CD4-positive, alpha-beta T cell (primary cell): ENCODE measurements at regions not wholly inside any gene's neighbourhood (a gene's known extent, or its start where the extent isn't known, plus 50 kb on each side); places are given as distances from the start of the nearest gene placed in this dataset.

Experiments
- ATAC-seq: fragments of 200-7000 bp; cut with Tn5 transposase; one replicate; pipeline ENCODE4 v1.10.0; 2022; ENCODE audit warnings: mild to moderate bottlenecking; ENCODE audit not compliant: poor library complexity
- CTCF ChIA-PET: fragments of 350-600 bp; sonication (Branson Sonifier 250); formaldehyde crosslinking; loops from one replicate; lab custom pipeline; 2021; ENCODE audit warnings: antibody characterized with exemption, inconsistent platforms; lab: Charles Lee
- POLR2A ChIA-PET: fragments of 350-600 bp; sonication (Branson Sonifier 250); formaldehyde crosslinking; loops from one replicate; lab custom pipeline; 2021; ENCODE audit warnings: antibody characterized with exemption, inconsistent platforms; lab: Charles Lee
- DNase-seq, 14 experiments: peaks; one replicate each; pipeline ENCODE4 v3.0.0-alpha.2; 2013 to 2020; ENCODE audit warnings: mixed read lengths in 2 of 14
- H3K27ac ChIP-seq, 2 donors: one replicate each; pipeline versions ENCODE4 v1.5.1 to v1.7.0; 2013; ENCODE audit warnings: low read length in 2 of 2, low read depth in 1 of 2, mild to moderate bottlenecking in 1 of 2
- H3K27me3 ChIP-seq, 2 experiments: 1 replicate in 1 of 2; 2 replicates in 1 of 2; pipeline versions ENCODE4 v1.6.1 to v1.7.0; 2013; ENCODE audit warnings: low read length in 2 of 2, control low read depth in 1 of 2, mild to moderate bottlenecking in 1 of 2, moderate library complexity in 1 of 2; ENCODE audit not compliant: insufficient read depth in 2 of 2, control insufficient read depth in 1 of 2
- H3K36me3 ChIP-seq: one replicate; pipeline ENCODE4 v1.6.1; 2013; ENCODE audit warnings: low read length, control low read depth; ENCODE audit not compliant: insufficient read depth
- H3K4me1 ChIP-seq: one replicate; pipeline ENCODE4 v1.6.1; 2013; ENCODE audit warnings: low read length, control low read depth; ENCODE audit not compliant: insufficient read depth
- H3K4me3 ChIP-seq: one replicate; pipeline ENCODE4 v1.5.1; 2013; ENCODE audit warnings: mild to moderate bottlenecking, low read length, moderate library complexity
- H3K9me3 ChIP-seq, 2 experiments: 1 replicate in 1 of 2; 2 replicates in 1 of 2; pipeline versions ENCODE4 v1.6.1 to v1.7.0; 2013; ENCODE audit warnings: low read length in 2 of 2, mild to moderate bottlenecking in 2 of 2, control low read depth in 1 of 2, moderate library complexity in 1 of 2; ENCODE audit not compliant: control insufficient read depth in 1 of 2, insufficient read depth in 1 of 2
- H3K27ac Mint-ChIP-seq: one replicate; pipeline ENCODE4 v1.8.0; 2020; ENCODE audit warnings: mixed read lengths
- H3K27me3 Mint-ChIP-seq: one replicate; pipeline ENCODE4 v1.8.0; 2021; ENCODE audit warnings: mixed read lengths
- H3K36me3 Mint-ChIP-seq: one replicate; pipeline ENCODE4 v1.8.0; 2021; ENCODE audit warnings: low read depth, mixed read lengths
- H3K4me1 Mint-ChIP-seq: one replicate; pipeline ENCODE4 v1.8.0; 2021; ENCODE audit warnings: low read depth, mixed read lengths
- H3K4me3 Mint-ChIP-seq: one replicate; pipeline ENCODE4 v1.8.0; 2020; ENCODE audit warnings: mild to moderate bottlenecking, mixed read lengths
- H3K9me3 Mint-ChIP-seq: one replicate; pipeline ENCODE4 v1.8.0; 2020; ENCODE audit warnings: mixed read lengths
- intact Hi-C, 2 experiments: fragments of 100-400 bp; cut with DNase I in 1 of 2; cut with micrococcal nuclease in 1 of 2; formaldehyde crosslinking; loops; one replicate each; pipeline versions ENCODE4 v1.15.1 to v1.9.0; 2023 to 2025; cut with DNase I, micrococcal nuclease
- TF ChIP-seq, protein P1 (sequence below): fragments of 200-600 bp; IDR thresholded peaks from one replicate; pipeline ENCODE4 v1.8.0; 2022; ENCODE audit warnings: antibody characterized with exemption, mild to moderate bottlenecking

GRCh38 chr11:42521994-42522393, 789.8 kb upstream of the API5 start:
- Histone ChIP-seq H3K36me3 (no peaks in the 10 kb centered on the region), H3K9me3 (peaks cover 0 to 6% of the 10 kb centered on the region in 2 experiments), H3K4me1 (no peaks in the 10 kb centered on the region), H3K27ac (no peak overlapping the region), H3K4me3 (no peak overlapping the region), H3K27me3 (no peaks in the 10 kb centered on the region)
- no peaks in the 10 kb centered on the region for H3K27me3 Mint-ChIP-seq
- H3K4me1 Mint-ChIP-seq = no peaks in the 10 kb centered on the region
- no peak for ATAC-seq
- TF ChIP-seq, protein P1, sequence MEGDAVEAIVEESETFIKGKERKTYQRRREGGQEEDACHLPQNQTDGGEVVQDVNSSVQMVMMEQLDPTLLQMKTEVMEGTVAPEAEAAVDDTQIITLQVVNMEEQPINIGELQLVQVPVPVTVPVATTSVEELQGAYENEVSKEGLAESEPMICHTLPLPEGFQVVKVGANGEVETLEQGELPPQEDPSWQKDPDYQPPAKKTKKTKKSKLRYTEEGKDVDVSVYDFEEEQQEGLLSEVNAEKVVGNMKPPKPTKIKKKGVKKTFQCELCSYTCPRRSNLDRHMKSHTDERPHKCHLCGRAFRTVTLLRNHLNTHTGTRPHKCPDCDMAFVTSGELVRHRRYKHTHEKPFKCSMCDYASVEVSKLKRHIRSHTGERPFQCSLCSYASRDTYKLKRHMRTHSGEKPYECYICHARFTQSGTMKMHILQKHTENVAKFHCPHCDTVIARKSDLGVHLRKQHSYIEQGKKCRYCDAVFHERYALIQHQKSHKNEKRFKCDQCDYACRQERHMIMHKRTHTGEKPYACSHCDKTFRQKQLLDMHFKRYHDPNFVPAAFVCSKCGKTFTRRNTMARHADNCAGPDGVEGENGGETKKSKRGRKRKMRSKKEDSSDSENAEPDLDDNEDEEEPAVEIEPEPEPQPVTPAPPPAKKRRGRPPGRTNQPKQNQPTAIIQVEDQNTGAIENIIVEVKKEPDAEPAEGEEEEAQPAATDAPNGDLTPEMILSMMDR = no peak
- no peak overlapping the region for H3K4me3 Mint-ChIP-seq
- H3K27ac Mint-ChIP-seq = no peak overlapping the region
- ChIA-PET POLR2A (no interaction called here), CTCF (no interaction called here)
- DNase-seq = no peak
- intact Hi-C loops = no loop called here
- no peaks in the 10 kb centered on the region for H3K36me3 Mint-ChIP-seq
- peaks cover 6% of the 10 kb centered on the region for H3K9me3 Mint-ChIP-seq

DNA sequence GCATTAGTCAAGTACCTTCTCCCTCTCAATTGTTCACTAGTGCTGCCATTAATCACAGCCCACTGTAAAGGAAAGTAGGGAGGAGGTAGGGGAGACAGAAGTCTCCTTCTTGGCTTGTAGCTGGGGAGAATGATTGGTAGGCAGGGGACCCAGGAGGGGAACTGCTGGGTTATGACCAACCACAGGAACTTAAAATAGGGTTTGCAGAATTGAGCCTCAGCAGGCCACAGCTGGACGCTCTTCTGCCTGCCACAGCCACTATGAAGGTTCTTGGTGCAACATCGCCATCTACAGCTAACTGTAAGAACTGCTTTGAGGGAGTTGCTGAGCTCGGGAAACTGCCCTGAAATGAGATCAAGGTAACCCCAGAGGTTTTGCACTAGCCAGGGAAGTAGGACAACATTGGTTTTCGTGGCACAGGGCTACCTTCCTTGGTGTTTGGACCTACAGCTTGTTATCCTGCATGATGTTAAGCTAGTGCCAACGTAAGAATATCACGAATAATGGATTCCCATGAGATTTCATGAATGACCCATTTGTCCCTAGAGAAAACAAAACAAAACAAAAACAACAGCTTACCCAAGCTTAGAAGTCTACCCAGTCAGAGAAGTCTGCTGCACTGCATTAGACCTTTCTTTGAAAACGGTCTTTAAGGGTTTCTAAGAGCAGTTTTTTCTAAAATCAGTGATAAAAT, 787.1 kb upstream of the API5 start:
- ChIA-PET POLR2A (no interaction called here), CTCF (no interaction called here)
- Mint-ChIP-seq H3K9me3 (peaks cover 9% of the 10 kb centered on the region), H3K27me3 (no peaks in the 10 kb centered on the region), H3K36me3 (no peaks in the 10 kb centered on the region), H3K4me1 (no peaks in the 10 kb centered on the region), H3K27ac (no peak overlapping the region), H3K4me3 (no peak overlapping the region)
- Histone ChIP-seq H3K9me3 (peaks cover 0 to 6% of the 10 kb centered on the region in 2 experiments), H3K36me3 (no peaks in the 10 kb centered on the region), H3K4me1 (no peaks in the 10 kb centered on the region), H3K4me3 (no peak overlapping the region), H3K27ac (no peak overlapping the region), H3K27me3 (no peaks in the 10 kb centered on the region)
- TF ChIP-seq, protein P1 = no peak
- intact Hi-C loops = no loop called here
- no peak for ATAC-seq
- peak in 2 of 14 experiments; percentile 3 to 5 for DNase-seq

DNA sequence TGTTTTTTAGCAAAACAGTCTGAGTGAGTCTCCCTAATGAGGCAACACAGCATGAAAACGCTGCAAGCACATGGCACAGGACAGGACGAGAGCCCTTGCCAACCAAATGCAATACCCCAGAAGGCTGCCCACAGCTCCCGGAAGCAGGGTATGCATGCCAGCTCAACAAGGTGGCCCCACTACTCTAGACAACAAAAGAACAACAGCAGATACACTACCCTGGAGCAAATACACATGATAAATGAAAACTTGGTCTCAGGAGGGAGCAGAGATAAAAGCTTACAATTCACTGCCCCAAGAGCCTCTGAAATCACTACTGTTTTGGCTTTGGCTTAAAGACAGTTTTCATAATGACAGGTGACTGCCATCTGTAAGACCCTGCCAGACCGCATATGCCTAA, 785.4 kb upstream of the API5 start:
- Histone ChIP-seq H3K4me1 (no peaks in the 10 kb centered on the region), H3K4me3 (no peak overlapping the region), H3K36me3 (no peaks in the 10 kb centered on the region), H3K27me3 (no peaks in the 10 kb centered on the region), H3K27ac (no peak overlapping the region), H3K9me3 (peaks cover 0 to 6% of the 10 kb centered on the region in 2 experiments)
- ChIA-PET CTCF (no interaction called here), POLR2A (no interaction called here)
- Mint-ChIP-seq H3K4me3 (no peak overlapping the region), H3K27me3 (no peaks in the 10 kb centered on the region), H3K36me3 (no peaks in the 10 kb centered on the region), H3K9me3 (peaks cover 7% of the 10 kb centered on the region), H3K4me1 (no peaks in the 10 kb centered on the region), H3K27ac (no peak overlapping the region)
- no peak for ATAC-seq
- intact Hi-C loops = no loop called here
- TF ChIP-seq, protein P1 = no peak
- no peak for DNase-seq
